ENCODE measurements at regions not wholly inside any gene's neighbourhood (a gene's known extent, or its start where the extent isn't known, plus 50 kb on each side); places are given as distances from the start of the nearest gene placed in this dataset.

DNA sequence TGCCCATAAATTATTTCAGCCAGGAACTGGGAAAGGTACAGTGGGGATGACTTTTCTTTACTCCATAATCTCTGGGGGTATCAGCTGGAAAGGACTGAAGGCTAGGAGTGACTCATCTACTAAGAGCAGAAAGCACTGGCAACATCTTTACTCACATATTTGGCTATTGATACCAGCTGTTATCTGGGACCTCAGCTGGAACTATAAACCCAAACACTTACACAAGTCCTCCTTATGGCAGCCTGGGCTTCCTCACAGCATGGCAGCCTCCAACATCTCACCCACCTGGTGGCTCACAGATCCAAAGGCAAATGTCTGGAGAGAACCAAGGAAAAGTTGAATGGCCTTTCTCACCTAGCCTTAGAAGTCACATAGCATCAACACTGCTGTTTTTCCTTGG lies 379.0 kb upstream of the RND3 start:
- no peak for TF ChIP-seq JUND (IDR thresholded peaks at IDR 0.05)
- TF ChIP-seq, protein P1, sequence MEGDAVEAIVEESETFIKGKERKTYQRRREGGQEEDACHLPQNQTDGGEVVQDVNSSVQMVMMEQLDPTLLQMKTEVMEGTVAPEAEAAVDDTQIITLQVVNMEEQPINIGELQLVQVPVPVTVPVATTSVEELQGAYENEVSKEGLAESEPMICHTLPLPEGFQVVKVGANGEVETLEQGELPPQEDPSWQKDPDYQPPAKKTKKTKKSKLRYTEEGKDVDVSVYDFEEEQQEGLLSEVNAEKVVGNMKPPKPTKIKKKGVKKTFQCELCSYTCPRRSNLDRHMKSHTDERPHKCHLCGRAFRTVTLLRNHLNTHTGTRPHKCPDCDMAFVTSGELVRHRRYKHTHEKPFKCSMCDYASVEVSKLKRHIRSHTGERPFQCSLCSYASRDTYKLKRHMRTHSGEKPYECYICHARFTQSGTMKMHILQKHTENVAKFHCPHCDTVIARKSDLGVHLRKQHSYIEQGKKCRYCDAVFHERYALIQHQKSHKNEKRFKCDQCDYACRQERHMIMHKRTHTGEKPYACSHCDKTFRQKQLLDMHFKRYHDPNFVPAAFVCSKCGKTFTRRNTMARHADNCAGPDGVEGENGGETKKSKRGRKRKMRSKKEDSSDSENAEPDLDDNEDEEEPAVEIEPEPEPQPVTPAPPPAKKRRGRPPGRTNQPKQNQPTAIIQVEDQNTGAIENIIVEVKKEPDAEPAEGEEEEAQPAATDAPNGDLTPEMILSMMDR (IDR thresholded peaks at IDR 0.05; ENCODE audit: low read depth, low read length, missing input control), result no peak

Data from liver (tissue), 3 donors.